ENCODE measurements at regions not wholly inside any gene's neighbourhood (a gene's known extent, or its start where the extent isn't known, plus 50 kb on each side); places are given as distances from the start of the nearest gene placed in this dataset.

- no peak overlapping the region for H3K4me3 Mint-ChIP-seq
- ATAC-seq (ENCODE audit: poor library complexity) (no peak), DNase-seq (no peak)
- no peak for TF ChIP-seq CTCF (IDR thresholded peaks at IDR 0.05)
- H3K36me3 Mint-ChIP-seq (ENCODE audit: low read depth) = no peaks in the 10 kb centered on the region
- Histone ChIP-seq H3K27ac (ENCODE audit: low read depth in 1 of 2, low read length in 2 of 2) (no peak overlapping the region), H3K4me3 (ENCODE audit: low read length) (no peak overlapping the region), H3K36me3 (ENCODE audit: insufficient read depth, low read length) (no peaks in the 10 kb centered on the region), H3K4me1 (ENCODE audit: insufficient read depth, low read length) (no peaks in the 10 kb centered on the region), H3K27me3 (ENCODE audit: control insufficient read depth in 1 of 2, insufficient read depth in 2 of 2, low read length in 2 of 2) (no peaks in the 10 kb centered on the region), H3K9me3 (ENCODE audit: control insufficient read depth in 1 of 2, insufficient read depth in 1 of 2, low read length in 2 of 2) (no peaks in the 10 kb centered on the region)
- H3K27me3 Mint-ChIP-seq = no peaks in the 10 kb centered on the region
- ChIA-PET CTCF (no interaction called here), POLR2A (interaction anchor here (0.7 kb wide), 1 partner anchor 49 kb away, joined by 3 read pairs; no protein-coding TSS in a partner anchor)
- H3K9me3 Mint-ChIP-seq = no peaks in the 10 kb centered on the region
- intact Hi-C loops (cut with DNase I, micrococcal nuclease) = no loop called here
- no peaks in the 10 kb centered on the region for H3K4me1 Mint-ChIP-seq (ENCODE audit: low read depth)
- H3K27ac Mint-ChIP-seq = no peak overlapping the region
Measured at GRCh38 chr5:17019324-17019723, 83.2 kb upstream of the MYO10 start.

- TF ChIP-seq CTCF (IDR thresholded peaks at IDR 0.05) = no peak
- ATAC-seq (ENCODE audit: poor library complexity) = no peak
- no peaks in the 10 kb centered on the region for H3K36me3 ChIP-seq (ENCODE audit: insufficient read depth, low read length)
- H3K4me1 ChIP-seq (ENCODE audit: insufficient read depth, low read length) = no peaks in the 10 kb centered on the region
- CTCF ChIA-PET = no interaction called here
- no peaks in the 10 kb centered on the region for H3K9me3 ChIP-seq (ENCODE audit: control insufficient read depth in 1 of 2, insufficient read depth in 1 of 2, low read length in 2 of 2)
- POLR2A ChIA-PET = no interaction called here
- Mint-ChIP-seq H3K36me3 (ENCODE audit: low read depth) (no peaks in the 10 kb centered on the region), H3K4me3 (no peak overlapping the region), H3K27me3 (no peaks in the 10 kb centered on the region), H3K9me3 (no peaks in the 10 kb centered on the region), H3K27ac (no peak overlapping the region), H3K4me1 (ENCODE audit: low read depth) (no peaks in the 10 kb centered on the region)
- DNase-seq = no peak
- H3K27me3 ChIP-seq (ENCODE audit: control insufficient read depth in 1 of 2, insufficient read depth in 2 of 2, low read length in 2 of 2) = no peaks in the 10 kb centered on the region
- H3K27ac ChIP-seq (ENCODE audit: low read depth in 1 of 2, low read length in 2 of 2) = no peak overlapping the region
- intact Hi-C loops (cut with DNase I, micrococcal nuclease) = no loop called here
- H3K4me3 ChIP-seq (ENCODE audit: low read length) = no peak overlapping the region
Measured at GRCh38 chr5:17020678-17021601, 84.9 kb upstream of the MYO10 start.

- no peaks in the 10 kb centered on the region for H3K4me1 Mint-ChIP-seq (ENCODE audit: low read depth)
- H3K9me3 Mint-ChIP-seq = peaks cover 2% of the 10 kb centered on the region
- Histone ChIP-seq H3K9me3 (ENCODE audit: control insufficient read depth in 1 of 2, insufficient read depth in 1 of 2, low read length in 2 of 2) (no peaks in the 10 kb centered on the region), H3K27me3 (ENCODE audit: control insufficient read depth in 1 of 2, insufficient read depth in 2 of 2, low read length in 2 of 2) (peaks cover 0 to 3% of the 10 kb centered on the region in 2 experiments), H3K27ac (ENCODE audit: low read depth in 1 of 2, low read length in 2 of 2) (no peak overlapping the region), H3K4me3 (ENCODE audit: low read length) (no peak overlapping the region), H3K36me3 (ENCODE audit: insufficient read depth, low read length) (no peaks in the 10 kb centered on the region), H3K4me1 (ENCODE audit: insufficient read depth, low read length) (no peaks in the 10 kb centered on the region)
- H3K27me3 Mint-ChIP-seq = no peaks in the 10 kb centered on the region
- H3K4me3 Mint-ChIP-seq = no peak overlapping the region
- no peaks in the 10 kb centered on the region for H3K36me3 Mint-ChIP-seq (ENCODE audit: low read depth)
- no peak for ATAC-seq (ENCODE audit: poor library complexity)
- no peak overlapping the region for H3K27ac Mint-ChIP-seq
- no peak for TF ChIP-seq CTCF (IDR thresholded peaks at IDR 0.05)
- ChIA-PET CTCF (no interaction called here), POLR2A (no interaction called here)
- intact Hi-C loops (cut with DNase I, micrococcal nuclease) = no loop called here
- no peak for DNase-seq
Measured at GRCh38 chr5:17021602-17021932, 85.5 kb upstream of the MYO10 start.
